SIG-M5 treated with dmso at 0.1 percent for 504 hours (cell line): ENCODE measurements at regions not wholly inside any gene's neighbourhood (a gene's known extent, or its start where the extent isn't known, plus 50 kb on each side); places are given as distances from the start of the nearest gene placed in this dataset.
"Not testable (repeated sequence)": the region's sequence is repeated elsewhere in the genome, so short reads cannot be mapped to it uniquely, and the experiment has no call there.

Source experiments
- DNase-seq: peaks from one replicate; lab custom pipeline; 2025; ENCODE audit not compliant: unreplicated experiment; lab: John Stamatoyannopoulos, UW

DNA sequence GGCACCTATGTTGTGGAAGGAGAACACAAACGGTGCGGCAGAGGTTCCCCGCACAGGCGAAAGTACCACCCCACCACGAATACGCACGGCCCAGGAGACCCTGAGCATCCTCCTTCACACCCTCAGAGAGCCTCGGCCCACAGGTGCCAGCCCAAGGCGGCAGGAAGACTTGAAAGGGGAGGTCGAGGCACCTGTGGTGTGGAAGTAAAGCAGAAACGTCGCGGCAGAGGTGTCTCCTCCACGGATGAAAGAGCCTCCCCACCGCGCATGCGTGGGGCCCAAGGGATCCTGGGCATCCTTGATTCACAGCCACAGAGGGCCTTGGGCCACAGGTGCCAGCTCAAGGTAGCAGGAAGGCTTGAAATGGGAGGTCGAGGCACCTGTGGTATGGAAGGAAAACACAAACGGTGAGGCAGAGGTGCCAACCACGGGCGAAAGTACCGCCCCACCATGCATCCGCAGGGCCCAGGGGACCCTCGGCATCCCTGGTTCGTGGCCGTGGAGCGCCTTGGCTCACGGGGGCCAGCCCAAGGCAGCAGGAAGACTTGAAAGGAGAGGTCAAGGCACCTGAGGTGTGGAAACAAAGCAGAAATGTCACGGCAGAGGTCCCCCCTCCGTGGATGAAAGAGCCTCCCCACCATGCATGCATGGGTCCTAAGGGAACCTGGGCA lies 380.1 kb downstream of the ALG10 start:
- DNase-seq: no peak

DNA sequence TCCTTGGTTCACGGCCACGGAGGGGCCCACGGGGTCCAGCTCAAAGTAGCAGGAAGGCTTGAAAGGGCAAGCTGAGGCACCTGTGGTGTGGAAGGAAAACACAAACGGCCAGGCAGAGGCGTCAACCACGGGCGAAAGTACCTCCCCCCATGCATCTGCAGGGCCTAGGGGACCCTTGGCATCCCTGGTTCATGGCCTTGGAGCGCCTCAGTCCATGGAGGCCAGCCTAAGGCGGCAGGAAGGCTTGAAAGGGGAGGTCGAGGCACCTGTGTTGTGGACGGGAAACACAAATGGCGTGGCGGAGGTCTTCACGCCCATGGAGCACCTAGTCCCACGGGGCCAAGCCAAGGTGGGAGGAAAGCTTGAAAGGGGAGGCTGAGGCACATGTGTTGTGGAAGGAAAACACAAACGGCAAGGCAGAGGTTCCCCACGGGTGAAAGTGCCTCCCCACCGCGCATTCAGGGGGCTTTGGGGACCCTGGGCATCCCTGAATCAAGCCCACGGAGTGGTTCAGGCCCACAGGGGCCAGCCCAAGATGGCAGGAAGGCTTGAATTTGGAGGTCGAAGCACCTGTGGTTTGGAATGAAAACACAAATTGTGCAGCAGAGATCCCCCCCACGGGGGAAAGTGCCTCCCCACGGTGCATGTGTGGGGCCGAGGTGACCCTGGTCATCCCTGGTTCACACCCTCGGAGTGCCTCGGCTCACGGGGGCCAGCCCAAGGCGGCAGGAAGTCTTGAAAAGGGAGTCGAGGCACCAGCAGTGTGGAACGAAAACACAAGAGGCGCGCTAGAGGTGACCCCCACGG lies 380.8 kb downstream of the ALG10 start:
- no peak for DNase-seq

DNA sequence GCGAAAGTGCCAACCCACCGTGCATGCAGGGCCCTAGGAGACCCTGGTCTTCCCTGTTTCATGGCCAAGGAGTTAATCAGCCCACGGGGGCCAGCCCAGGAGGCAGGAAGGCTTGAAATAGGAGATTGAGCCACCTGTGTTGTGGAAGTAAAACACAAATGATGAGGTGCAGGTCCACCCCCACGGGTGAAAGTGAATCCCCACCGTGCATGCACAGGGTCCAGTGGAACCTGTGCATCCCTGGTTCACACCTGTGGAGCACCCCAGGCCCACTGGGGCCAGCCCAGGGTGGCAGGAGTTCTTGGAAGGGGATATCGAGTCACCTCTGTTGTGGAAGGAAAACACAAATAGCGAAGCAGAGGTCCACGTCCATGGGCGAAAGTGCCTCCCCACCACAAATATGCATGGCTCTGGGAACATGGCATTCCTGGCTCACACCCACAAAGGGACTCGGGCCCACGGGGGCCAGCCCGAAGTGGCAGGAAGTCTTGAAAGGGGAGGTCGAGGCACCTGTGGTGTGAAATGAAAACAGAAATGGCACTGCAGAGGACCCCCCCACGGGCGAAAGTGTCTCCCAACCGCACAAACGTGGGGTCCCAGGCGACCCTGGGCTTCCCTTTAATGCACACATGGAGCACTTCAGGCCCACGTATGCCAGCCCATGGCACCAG lies 381.5 kb downstream of the ALG10 start:
- no peak for DNase-seq

DNA sequence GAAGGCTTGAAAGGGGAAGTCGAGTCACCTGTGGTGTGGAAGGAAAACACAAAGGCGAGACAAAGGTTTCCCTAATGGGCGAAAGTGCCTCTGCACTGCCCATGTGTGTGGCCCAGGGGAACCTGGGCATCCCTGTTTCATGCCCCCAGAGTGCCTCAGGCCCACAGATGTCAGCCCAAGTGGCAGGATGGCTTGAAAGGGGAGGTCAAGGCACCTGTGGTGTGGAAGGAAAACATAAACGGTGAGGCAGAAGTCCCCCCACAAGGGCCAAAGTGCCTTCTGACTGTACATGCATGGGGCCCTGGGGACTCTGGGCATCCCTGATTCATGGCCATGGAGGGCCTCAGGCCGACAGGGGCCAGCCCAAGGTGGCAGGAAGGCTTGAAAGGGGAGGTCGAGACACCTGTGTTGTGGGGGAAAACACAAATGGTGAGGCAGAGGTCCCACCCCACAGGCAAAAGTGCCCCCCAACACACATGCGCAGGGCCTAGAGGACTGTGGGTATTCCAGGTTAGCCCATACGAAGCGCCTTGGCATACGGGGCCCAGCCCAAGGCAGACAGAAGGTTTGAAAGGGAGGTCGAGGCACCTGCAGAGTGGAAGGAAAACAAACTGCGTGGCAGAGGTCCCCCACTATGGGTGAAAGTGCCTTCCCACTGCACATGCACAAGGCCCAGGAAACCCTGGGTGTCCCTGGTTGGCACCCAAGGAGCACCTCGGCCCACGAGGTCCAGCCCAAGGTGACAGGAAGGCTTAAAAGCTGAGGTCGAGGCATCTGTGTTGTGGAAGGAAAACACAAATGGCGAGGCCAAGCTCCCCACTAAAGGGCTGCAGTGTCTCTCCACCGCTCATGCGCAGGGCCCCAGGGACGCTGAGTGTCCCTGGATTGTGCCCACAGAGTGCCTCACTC lies 382.3 kb downstream of the ALG10 start:
- no peak for DNase-seq

DNA sequence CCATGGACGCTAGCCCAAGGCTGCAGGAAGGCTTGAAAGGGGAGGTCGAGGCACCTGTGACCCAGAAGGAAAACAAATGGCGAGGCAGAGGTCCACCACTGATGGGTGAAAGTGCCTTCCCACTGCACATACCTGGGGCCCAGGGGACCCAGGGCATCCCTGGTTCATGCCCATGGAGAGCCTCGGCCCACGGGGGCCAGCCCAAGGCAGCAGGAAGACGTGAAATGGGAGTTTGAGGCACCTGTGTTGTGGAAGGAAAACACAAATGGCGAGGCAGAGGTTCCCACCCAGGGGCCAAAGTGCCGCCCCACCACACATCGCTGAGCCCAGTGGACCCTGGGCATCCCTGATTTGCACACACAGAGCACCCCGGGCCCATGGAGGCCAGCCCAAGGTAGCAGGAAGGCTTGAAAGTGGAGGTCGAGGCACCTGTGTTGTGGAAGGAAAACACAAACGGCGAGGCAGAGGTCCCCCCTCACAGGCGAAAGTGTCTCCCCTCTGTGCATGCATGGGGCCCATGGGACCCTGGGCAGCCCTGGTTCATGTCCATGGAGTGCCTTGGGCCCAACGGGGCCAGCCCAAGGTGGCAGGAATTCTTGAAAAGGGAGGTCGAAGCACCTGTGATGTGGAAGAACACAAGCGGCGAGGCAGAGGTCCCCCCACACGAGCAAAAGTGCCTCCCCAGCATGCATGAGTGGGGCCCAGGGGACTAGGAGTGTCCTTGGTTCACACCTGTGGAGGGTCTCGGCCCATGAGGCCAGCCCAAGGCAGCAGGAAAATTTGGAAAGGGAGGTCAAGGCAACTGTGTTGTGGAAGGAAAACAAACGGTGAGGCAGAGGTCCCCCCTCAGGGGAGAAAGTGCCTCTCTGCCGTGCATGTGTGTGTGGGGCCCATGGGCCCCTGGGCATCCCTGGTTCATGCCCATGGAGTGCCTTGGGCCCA lies 383.3 kb downstream of the ALG10 start:
- no peak for DNase-seq

DNA sequence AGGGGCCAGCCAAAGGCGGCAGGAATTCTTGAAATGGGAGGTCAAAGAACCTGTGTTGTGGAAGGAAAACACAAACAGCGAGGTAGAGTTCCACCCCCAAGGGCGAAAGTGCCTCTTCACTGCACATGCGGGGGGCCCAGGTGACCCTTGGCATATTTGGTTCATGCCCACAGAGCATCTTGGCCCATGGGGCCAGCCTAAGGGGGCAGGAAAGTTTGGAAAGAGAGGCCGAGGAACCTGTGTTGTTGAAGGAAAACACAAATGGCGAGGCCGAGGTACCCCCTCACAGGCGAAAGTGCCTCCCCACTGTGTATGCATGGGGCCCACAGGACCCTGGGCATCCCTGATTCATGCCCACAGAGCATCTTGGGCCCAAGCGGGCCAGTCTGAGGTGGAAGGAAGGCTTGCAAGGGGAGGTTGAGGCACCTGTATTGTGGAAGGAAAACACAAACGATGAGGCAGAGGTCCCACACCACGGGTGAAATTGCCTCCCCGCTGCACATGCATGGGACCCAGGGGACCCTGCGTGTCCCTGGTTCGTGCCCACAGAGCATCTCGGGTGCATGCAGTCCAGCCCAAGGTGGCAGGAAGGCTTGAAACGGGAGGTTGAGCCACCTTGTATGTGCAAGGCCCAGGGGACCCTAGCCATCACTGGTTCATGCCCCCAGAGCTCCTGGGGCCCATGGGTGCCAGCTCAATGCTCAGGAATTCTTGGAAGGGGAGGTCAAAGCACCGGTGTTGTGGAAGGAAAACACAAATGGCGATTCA lies 384.1 kb downstream of the ALG10 start:
- DNase-seq: no peak

DNA sequence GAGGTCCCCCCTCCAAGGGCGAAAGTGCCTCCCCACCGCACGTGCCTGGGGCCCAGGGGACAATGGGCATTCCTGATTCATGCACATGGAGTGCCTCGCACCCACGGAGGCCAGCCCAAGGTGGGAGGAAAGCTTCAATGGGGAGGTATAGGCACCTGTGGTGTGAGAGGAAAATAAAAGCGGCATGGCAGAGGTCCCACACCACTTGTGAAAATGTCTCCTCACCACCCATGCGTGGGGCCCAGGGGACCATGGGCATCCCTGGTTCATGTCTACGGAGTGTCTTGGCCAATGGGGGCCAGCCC lies 384.7 kb downstream of the ALG10 start:
- no peak for DNase-seq

DNA sequence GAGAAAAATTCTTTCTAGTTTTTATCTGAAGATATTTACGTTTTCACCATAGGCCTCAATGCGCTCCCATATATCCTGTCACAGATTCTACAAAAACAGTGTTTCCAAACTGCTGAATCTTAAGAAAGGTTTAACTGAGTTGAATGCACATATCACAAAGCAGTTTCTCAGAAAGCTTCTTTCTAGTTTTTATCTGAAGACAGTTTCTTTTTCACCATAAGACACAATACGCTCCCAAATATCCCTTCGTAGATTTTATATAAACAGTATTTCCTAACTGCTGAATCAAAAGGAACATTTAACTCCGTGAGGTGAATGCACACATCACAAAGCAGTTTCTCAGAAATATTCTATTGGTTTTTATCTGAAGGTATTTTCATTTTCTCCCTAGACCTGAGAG lies 385.5 kb downstream of the ALG10 start:
- DNase-seq: no peak

DNA sequence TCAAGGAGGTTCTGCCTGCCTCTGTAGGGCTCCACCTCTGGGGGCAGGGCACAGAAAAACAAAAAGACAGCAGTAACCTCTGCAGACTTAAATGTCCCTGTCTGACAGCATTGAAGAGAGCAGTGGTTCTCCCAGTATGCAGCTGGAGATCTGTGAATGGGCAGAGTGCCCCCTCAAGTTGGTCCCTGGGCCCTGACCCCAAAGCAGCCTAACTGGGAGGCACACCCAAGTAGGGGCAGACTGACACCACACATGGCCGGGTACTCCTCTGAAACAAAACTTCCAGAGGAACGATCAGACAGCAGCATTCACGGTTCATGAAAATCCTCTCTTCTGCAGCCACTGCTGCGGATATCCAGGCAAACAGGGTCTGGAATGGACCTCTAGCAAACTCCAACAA lies 409.2 kb downstream of the ALG10 start:
- DNase-seq: not testable (repeated sequence)
